ENCODE measurements at regions not wholly inside any gene's neighbourhood (a gene's known extent, or its start where the extent isn't known, plus 50 kb on each side); places are given as distances from the start of the nearest gene placed in this dataset.

GRCh38 chr19:30130356-30131122 lies 188.5 kb downstream of the URI1 start:
- TF ChIP-seq CTCF (IDR thresholded peaks at IDR 0.05) (no peak), ZFX (IDR thresholded peaks at IDR 0.05; ENCODE audit: borderline replicate concordance) (no peak)
- no peak overlapping the region for H3K27ac ChIP-seq

- H3K27ac ChIP-seq: no peak overlapping the region
- TF ChIP-seq ZFX (IDR thresholded peaks at IDR 0.05; ENCODE audit: borderline replicate concordance): no peak
- no peak for TF ChIP-seq CTCF (IDR thresholded peaks at IDR 0.05)
Measured at GRCh38 chr19:30131246-30131645, 189.2 kb downstream of the URI1 start.

GRCh38 chr19:30131722-30132291 lies 189.8 kb downstream of the URI1 start:
- no peak overlapping the region for H3K27ac ChIP-seq
- TF ChIP-seq CTCF (IDR thresholded peaks at IDR 0.05) (no peak), ZFX (IDR thresholded peaks at IDR 0.05; ENCODE audit: borderline replicate concordance) (no peak)

- TF ChIP-seq CTCF (IDR thresholded peaks at IDR 0.05): no peak
- no peak for TF ChIP-seq ZFX (IDR thresholded peaks at IDR 0.05; ENCODE audit: borderline replicate concordance)
- no peak overlapping the region for H3K27ac ChIP-seq
Measured at GRCh38 chr19:30132343-30133075, 190.5 kb downstream of the URI1 start.

- TF ChIP-seq CTCF (IDR thresholded peaks at IDR 0.05) (no peak), ZFX (IDR thresholded peaks at IDR 0.05; ENCODE audit: borderline replicate concordance) (no peak)
- no peak overlapping the region for H3K27ac ChIP-seq
Measured at GRCh38 chr19:30133803-30134202, 191.8 kb downstream of the URI1 start.

- TF ChIP-seq CTCF (IDR thresholded peaks at IDR 0.05): no peak
- TF ChIP-seq ZFX (IDR thresholded peaks at IDR 0.05; ENCODE audit: borderline replicate concordance): no peak
- H3K27ac ChIP-seq: no peak overlapping the region
Measured at GRCh38 chr19:30135093-30135757, 193.2 kb downstream of the URI1 start.
